SJSA1 (cell line): ENCODE measurements at regions not wholly inside any gene's neighbourhood (a gene's known extent, or its start where the extent isn't known, plus 50 kb on each side); places are given as distances from the start of the nearest gene placed in this dataset.

Experiments used
- DNase-seq, 2 experiments: peaks; one replicate each; pipeline ENCODE4 v3.0.0-alpha.2; 2015 to 2020; ENCODE audit warnings: low spot score in 2 of 2, low read depth in 1 of 2
- H3K27ac ChIP-seq: fragments of 250-450 bp; sonication (Bioruptor Pico); 2 replicates; pipeline ENCODE4 v1.5.1; 2020; ENCODE audit warnings: mild to moderate bottlenecking, moderate library complexity
- H3K27me3 ChIP-seq: fragments of 250-450 bp; sonication (Bioruptor Pico); replicated peaks from 2 replicates; pipeline ENCODE4 v1.5.1; 2020; ENCODE audit warnings: mild to moderate bottlenecking, moderate library complexity
- H3K36me3 ChIP-seq: fragments of 250-450 bp; sonication (Bioruptor Pico); 2 replicates; pipeline ENCODE4 v1.5.1; 2020; ENCODE audit warnings: mild to moderate bottlenecking
- H3K4me1 ChIP-seq: fragments of 250-450 bp; sonication (Bioruptor Pico); replicated peaks from 2 replicates; pipeline ENCODE4 v1.6.1; 2021; ENCODE audit warnings: mild to moderate bottlenecking
- H3K4me3 ChIP-seq: fragments of 250-450 bp; sonication (Bioruptor Pico); 2 replicates; pipeline ENCODE4 v1.5.1; 2020; ENCODE audit warnings: mild to moderate bottlenecking
- H3K9me3 ChIP-seq: fragments of 250-450 bp; sonication (Bioruptor Pico); replicated peaks from 2 replicates; pipeline ENCODE4 v1.5.1; 2020; ENCODE audit warnings: mild to moderate bottlenecking

DNA sequence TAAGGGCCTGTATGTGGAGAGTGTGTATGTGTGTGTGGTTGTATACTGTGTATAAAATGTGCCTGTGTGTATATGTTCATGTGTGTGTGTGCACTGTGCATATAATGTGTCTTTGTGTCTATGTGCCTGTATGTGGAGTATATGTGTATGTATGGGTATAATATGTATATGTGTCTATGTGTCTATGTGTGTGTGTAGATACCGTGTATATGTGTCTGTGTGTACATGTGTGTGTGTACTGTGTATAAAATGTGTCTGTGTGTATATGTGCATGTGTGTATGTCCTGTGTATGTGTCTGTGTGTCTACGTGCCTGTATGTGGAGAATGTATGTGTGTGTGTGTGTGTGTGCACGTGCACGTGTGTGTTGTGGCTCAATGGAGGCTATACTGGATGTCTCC lies 200.4 kb upstream of the ZFHX3 start:
- Histone ChIP-seq H3K4me1 (no peaks in the 10 kb centered on the region), H3K9me3 (no peaks in the 10 kb centered on the region; the same call in 1 of the 2 replicates), H3K4me3 (no peak overlapping the region), H3K27me3 (no peaks in the 10 kb centered on the region), H3K36me3 (no peaks in the 10 kb centered on the region), H3K27ac (no peak overlapping the region)
- DNase-seq, result no peak

DNA sequence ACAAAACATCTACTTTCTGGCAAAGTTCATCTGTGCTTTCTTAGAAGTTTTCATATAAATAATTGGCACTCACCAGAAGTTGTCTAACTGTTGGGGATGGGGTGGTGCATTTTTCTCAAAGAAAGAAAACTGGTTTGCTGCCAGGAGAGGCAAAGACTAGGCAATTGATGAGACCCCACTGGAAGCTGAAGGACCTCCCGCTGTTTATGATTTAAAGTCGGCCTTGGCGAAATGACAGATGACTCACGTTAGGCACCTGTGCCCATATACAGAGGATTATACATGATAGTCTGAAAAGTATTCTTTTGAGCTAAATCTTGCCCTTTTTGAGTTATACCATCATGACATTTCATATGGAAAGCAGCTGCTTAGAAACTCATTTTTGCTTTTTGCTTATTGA lies 193.0 kb upstream of the ZFHX3 start:
- Histone ChIP-seq H3K4me1 (no peaks in the 10 kb centered on the region), H3K27me3 (no peaks in the 10 kb centered on the region)
- DNase-seq, result no peak

DNA sequence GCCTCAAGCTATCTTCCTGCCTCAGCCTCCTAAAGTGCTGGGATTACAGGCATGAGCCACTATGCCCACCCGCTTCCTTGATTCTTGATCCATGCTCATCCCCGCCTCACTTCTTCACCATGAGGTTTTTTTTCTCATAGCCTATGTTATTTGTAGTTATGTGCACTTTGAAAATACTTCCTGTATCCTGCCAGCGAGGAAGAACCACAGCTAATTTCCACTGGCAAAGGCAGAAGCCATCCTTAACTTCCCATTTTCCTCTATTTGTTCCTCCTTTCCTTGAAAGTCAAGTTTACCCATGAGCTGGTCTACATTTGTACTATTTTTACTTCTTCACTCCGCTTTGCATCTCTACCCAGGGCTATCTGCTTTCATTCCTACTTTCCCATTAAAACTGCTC lies 189.7 kb upstream of the ZFHX3 start:
- H3K4me3 ChIP-seq, result no peak overlapping the region
- H3K9me3 ChIP-seq, result no peaks in the 10 kb centered on the region
- H3K27ac ChIP-seq, result no peak overlapping the region
- H3K36me3 ChIP-seq, result no peaks in the 10 kb centered on the region
- no peak for DNase-seq
- peaks cover 2% of the 10 kb centered on the region; the same call in 1 of the 2 replicates for H3K4me1 ChIP-seq
- H3K27me3 ChIP-seq, result 0 out of 2 replicates have a peak, but pooled peaks cover 4% of the 10 kb centered on the region

More for the DNA sequence above, 193.0 kb upstream of the ZFHX3 start:
- no peaks in the 10 kb centered on the region for H3K36me3 ChIP-seq
- H3K4me3 ChIP-seq, result no peak overlapping the region
- no peaks in the 10 kb centered on the region for H3K9me3 ChIP-seq
- H3K27ac ChIP-seq, result no peak overlapping the region

DNA sequence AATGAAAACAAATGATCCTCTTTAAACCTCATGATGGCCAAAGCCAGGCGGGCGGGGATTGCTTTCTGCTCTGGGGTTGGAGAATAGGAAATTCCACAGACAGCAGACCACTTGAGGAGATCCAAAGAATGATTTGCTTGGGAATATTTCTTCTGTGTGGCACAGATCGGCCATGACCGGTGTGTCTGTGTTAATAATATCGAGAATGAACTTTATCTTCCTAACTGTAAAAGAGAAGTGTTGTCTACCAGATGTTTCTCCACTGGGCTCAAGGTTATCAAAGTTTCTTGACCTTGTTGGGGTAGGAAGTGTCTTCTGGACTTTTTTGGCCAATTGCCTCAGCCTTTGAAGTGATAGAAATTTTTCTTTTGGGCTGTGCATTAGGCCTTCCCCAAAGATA lies 186.6 kb upstream of the ZFHX3 start:
- DNase-seq, result no peak
- Histone ChIP-seq H3K36me3 (no peaks in the 10 kb centered on the region), H3K4me3 (no peak overlapping the region), H3K9me3 (no peaks in the 10 kb centered on the region), H3K27me3 (0 out of 2 replicates have a peak, but pooled peaks cover 4% of the 10 kb centered on the region), H3K27ac (no peak overlapping the region), H3K4me1 (peaks cover 7% of the 10 kb centered on the region; the same call in 1 of the 2 replicates)

DNA sequence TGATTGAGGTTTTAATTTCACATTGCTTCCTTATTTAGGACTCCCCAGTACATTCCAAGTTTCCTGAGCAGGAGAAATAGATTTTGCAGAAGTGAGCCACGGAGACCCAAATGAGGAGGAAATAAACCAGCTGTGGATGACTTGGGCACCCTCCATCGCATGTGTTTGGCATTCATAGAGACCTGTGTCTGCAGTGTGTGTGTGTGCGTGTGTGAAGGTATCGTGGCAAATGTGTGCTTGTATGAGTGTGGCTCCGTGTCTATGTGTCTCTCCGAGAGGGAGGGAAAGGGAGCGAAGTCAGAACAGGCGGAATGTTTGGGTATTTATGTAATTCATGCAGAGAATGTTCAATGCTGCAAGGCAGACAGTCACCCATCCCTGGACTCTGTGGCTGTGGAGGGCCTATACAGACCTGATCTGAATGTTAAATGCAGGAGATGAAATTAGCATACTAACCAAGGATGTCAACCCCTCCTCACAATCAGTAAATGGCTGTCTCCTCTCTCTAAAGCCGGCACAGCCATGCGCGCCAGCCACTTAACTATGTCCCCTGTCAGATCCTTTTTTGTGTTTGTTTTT lies 186.0 kb upstream of the ZFHX3 start:
- Histone ChIP-seq H3K9me3 (no peaks in the 10 kb centered on the region), H3K27ac (no peak overlapping the region), H3K27me3 (0 out of 2 replicates have a peak, but pooled peaks cover 4% of the 10 kb centered on the region), H3K4me3 (no peak overlapping the region), H3K4me1 (peaks cover 7% of the 10 kb centered on the region; the same call in 1 of the 2 replicates), H3K36me3 (no peaks in the 10 kb centered on the region)
- no peak for DNase-seq

DNA sequence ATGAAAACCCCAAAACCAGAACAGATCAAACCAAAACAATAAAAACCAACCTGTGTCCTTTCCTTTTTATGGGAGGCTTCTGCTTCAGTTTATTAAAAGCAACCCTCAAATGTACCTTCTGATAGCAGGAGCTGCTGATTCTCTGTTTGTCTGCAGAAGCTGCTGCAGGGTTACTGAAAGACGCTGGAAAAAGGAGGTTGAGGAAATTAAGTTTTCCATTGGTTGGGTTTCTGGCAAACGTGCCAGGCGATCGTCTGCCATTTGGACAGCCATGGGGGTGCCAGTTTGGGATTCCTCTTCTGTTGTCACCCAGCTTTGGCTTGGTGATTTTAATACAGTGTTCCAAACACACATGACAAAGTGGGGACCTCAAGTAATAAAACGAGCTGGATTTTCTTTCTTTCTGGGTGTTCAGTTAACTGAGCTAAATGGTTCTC lies 185.4 kb upstream of the ZFHX3 start:
- no peaks in the 10 kb centered on the region for H3K9me3 ChIP-seq
- H3K27me3 ChIP-seq, result 0 out of 2 replicates have a peak, but pooled peaks cover 4% of the 10 kb centered on the region
- H3K4me3 ChIP-seq, result no peak overlapping the region
- H3K27ac ChIP-seq, result no peak overlapping the region
- DNase-seq, result no peak
- no peaks in the 10 kb centered on the region for H3K36me3 ChIP-seq
- H3K4me1 ChIP-seq, result peaks cover 7% of the 10 kb centered on the region; the same call in 1 of the 2 replicates

DNA sequence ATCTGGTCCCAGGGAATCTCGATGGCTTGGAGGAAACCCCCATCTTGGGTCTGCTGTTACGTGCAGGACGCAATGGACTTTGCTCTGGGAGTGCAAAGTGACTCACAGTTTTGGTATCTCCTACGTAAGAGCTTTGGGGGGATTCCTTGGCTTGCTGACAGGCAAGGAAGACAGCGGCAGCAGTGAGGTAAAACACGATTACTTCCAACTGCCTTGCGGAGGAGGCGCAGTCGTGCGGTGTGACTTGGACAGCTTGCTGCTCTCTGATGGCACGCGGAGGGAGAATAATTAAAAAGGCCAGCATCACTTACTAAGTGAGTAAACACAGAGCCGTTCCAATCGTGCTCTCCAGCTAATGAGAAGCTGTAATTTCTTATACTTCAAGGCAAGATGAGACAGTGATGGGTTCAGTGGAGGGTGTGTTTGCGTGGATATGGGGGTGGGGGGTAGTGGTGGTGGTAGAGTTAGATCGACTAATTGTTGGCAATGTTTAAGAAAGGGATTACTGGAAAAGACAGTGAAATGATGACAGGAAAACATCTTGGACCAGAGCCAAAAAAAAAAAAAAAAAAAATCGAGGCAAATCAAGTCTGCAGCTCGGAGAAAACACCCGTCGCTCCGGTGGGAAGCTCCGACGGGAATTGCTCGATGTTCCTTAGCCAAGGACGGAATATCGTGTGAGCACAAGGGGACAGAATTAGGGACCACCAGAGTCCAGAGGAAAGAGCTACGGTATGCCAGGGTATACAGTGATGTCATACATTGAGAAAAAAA lies 184.8 kb upstream of the ZFHX3 start:
- DNase-seq, result peak; percentile 72 to 75
- Histone ChIP-seq H3K9me3 (no peaks in the 10 kb centered on the region), H3K4me3 (peak overlapping the region; percentile 12; the same call in 1 of the 2 replicates), H3K27ac (no peak overlapping the region), H3K27me3 (0 out of 2 replicates have a peak, but pooled peaks cover 4% of the 10 kb centered on the region), H3K36me3 (no peaks in the 10 kb centered on the region), H3K4me1 (peaks cover 7% of the 10 kb centered on the region; the same call in 1 of the 2 replicates)

DNA sequence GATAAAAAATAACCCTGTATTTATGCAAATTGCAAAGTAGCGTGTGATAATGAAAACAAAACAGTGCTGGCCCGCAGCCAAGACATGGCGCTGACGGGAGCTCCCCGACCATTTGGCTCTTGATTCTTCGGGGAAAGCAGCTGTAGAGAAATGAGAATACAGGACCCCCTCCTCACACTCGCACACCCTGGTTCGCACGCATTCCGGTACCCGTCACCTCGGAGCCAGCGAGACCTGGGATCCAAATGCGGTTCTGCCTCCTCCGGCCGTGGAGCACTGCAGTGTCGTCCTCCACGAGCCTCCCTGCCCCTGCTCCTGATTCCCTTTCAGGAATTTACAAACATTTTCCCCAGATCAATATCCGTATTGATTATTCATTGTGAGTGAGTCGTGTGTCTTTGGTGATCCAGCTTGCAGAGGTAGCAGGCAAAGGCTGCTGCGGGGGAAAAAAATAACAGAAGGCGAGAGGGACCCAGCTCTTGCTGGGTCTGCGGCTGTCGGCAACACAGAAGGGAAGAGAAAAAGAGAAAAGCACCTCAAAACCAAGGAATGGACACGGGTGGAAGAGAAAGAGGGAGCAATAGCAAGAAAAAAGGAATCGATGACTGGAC lies 184.1 kb upstream of the ZFHX3 start:
- Histone ChIP-seq H3K4me3 (no peak overlapping the region), H3K4me1 (peaks cover 7% of the 10 kb centered on the region; the same call in 1 of the 2 replicates), H3K27me3 (0 out of 2 replicates have a peak, but pooled peaks cover 4% of the 10 kb centered on the region), H3K9me3 (no peaks in the 10 kb centered on the region), H3K27ac (no peak overlapping the region), H3K36me3 (no peaks in the 10 kb centered on the region)
- no peak for DNase-seq

DNA sequence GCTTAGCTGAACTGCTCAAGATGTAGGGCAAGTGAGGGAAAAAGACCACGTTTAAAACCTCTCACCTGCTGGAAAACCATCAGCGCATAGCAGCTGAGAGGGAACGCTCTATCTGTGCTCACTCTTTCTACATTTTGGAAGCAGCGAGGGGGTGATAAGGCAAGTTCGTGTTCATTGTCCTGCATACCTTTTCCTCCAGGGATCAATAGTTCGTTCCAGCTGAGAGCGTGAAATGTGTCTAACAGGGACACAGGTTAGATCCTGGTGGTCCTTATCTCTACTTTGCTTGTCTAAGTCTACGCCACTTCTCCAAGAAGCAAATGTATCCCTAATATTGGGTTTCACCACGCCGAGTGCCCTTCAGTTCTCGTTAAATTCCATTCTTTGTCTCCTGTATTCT lies 183.5 kb upstream of the ZFHX3 start:
- Histone ChIP-seq H3K36me3 (no peaks in the 10 kb centered on the region), H3K27me3 (0 out of 2 replicates have a peak, but pooled peaks cover 4% of the 10 kb centered on the region), H3K4me3 (no peak overlapping the region), H3K27ac (no peak overlapping the region), H3K4me1 (peaks cover 7% of the 10 kb centered on the region; the same call in 1 of the 2 replicates), H3K9me3 (no peaks in the 10 kb centered on the region)
- DNase-seq, result no peak

DNA sequence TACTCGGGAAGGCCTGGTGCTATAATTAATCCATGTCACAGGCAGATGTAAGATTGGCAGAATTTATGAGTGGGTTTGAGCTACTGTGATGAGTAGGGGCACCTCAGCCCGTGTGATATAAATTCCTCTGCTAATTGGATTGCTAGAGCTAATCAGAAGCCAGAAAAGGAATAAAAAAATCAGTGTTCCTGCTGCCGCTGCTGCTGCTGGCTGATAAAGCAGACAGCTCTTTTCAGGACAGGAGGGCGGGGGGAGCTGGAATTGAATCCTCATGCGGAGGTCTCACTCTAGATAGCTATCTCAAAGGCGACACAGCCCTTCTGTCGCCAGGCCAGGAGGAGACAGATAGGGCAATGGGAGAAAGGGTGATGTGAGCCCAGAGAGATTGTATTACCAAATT lies 182.7 kb upstream of the ZFHX3 start:
- DNase-seq, result no peak
- H3K36me3 ChIP-seq, result no peaks in the 10 kb centered on the region
- H3K27ac ChIP-seq, result no peak overlapping the region
- no peaks in the 10 kb centered on the region for H3K9me3 ChIP-seq
- H3K4me1 ChIP-seq, result peaks cover 7% of the 10 kb centered on the region; the same call in 1 of the 2 replicates
- H3K4me3 ChIP-seq, result no peak overlapping the region
- H3K27me3 ChIP-seq, result 0 out of 2 replicates have a peak, but pooled peaks cover 4% of the 10 kb centered on the region

DNA sequence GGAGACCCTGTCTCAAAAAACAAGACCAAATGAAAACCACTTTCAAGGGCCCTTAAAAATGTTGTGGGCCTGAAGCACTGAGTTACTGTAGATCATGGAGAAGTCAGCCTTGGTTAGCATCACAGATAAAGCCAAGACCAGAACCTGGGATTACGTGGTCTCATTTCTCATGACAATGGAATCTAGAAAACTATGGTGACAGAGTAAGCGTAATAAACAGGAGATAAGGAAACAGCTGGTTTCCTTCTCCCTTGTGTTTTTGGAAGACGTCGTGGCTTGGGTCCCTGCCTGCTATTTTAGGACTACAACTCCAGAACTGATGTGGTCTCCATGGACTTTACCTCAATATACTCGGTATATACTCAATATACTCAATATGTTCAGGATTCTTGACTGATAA lies 180.7 kb upstream of the ZFHX3 start:
- DNase-seq, result peak in 1 of 2 experiments; percentile 7
- H3K27me3 ChIP-seq, result no peaks in the 10 kb centered on the region
- peaks cover 7% of the 10 kb centered on the region; the same call in 1 of the 2 replicates for H3K4me1 ChIP-seq
- H3K27ac ChIP-seq, result 0 out of 2 replicates have a peak overlapping the region, but pooled peaks have one; percentile 2
- H3K36me3 ChIP-seq, result no peaks in the 10 kb centered on the region
- no peak overlapping the region for H3K4me3 ChIP-seq
- no peaks in the 10 kb centered on the region for H3K9me3 ChIP-seq

DNA sequence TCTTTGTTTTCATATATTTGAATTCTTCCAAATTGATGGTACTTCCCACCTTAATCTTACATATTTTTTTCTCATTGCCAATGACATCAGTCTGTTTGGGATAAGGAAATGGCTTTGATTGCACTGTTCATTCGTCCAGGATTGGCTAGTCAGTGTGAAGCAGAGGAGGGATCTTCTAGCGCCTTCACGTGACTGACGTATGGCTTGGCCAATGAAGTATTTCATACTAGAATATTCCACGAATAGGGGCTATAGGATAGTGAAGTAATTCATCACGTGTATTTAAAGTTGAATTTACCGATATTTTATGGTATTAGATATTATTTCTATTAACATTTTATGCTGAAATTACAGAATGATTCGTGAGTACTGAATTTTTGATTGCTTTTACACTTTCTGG lies 178.7 kb upstream of the ZFHX3 start:
- Histone ChIP-seq H3K27me3 (no peaks in the 10 kb centered on the region), H3K36me3 (no peaks in the 10 kb centered on the region), H3K27ac (no peak overlapping the region), H3K4me3 (no peak overlapping the region), H3K4me1 (no peaks in the 10 kb centered on the region; the same call in 1 of the 2 replicates), H3K9me3 (no peaks in the 10 kb centered on the region)
- no peak for DNase-seq

DNA sequence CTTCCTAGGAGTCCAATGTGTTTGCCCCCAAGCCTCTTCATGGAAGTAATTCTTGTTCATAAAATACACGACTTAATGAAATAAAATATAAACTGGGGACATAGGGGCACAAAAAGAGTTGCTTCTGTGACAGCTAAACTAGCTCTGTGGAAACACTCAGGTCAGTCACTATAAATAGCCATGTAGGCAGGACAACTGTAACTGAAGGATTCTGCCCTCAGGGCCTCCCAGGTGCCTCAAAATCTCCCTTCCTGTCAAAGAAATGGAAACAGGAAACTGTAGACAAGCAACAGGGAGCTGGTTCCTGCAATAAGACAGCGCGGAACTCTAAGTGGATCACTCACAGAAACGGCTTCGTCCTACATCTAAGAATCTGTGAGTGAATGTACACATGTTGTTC lies 178.1 kb upstream of the ZFHX3 start:
- DNase-seq, result no peak
- Histone ChIP-seq H3K36me3 (no peaks in the 10 kb centered on the region), H3K9me3 (no peaks in the 10 kb centered on the region), H3K4me3 (no peak overlapping the region), H3K27ac (no peak overlapping the region), H3K4me1 (no peaks in the 10 kb centered on the region; the same call in 1 of the 2 replicates), H3K27me3 (no peaks in the 10 kb centered on the region)

DNA sequence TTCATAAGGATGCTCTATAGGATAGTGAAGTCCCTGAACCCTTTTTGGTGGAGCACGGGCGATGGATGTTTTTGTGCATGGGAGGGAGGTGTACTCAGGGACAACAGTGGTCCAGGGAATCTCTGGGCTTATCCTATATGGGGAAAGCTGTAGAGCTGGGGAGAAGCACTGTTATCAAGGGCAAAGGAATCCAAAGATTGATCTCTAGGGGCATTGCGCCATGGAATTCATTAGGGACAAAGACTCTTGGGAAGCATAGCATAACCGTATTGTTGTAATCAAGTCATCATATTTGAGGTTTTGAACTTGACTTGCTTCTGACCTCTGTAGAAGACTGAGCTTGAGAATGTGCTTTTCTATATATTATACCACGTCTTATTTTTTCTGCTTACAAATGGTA lies 172.9 kb upstream of the ZFHX3 start:
- Histone ChIP-seq H3K4me3 (no peak overlapping the region), H3K9me3 (no peaks in the 10 kb centered on the region), H3K27me3 (no peaks in the 10 kb centered on the region), H3K27ac (no peak overlapping the region), H3K36me3 (no peaks in the 10 kb centered on the region), H3K4me1 (no peaks in the 10 kb centered on the region)
- no peak for DNase-seq
